GM18951 (cell line): ENCODE measurements at regions not wholly inside any gene's neighbourhood (a gene's known extent, or its start where the extent isn't known, plus 50 kb on each side); places are given as distances from the start of the nearest gene placed in this dataset.
"Not testable (repeated sequence)": the region's sequence is repeated elsewhere in the genome, so short reads cannot be mapped to it uniquely, and the experiment has no call there.

Source experiments
- POLR2A ChIP-seq: IDR thresholded peaks from 4 replicates; pipeline ENCODE4 v1.6.1; 2011; ENCODE audit warnings: mild to moderate bottlenecking; ENCODE audit not compliant: insufficient read length, insufficient read depth; ENCODE audit errors: extremely low read depth
- in situ Hi-C: fragments of 300-500 bp; cut with MboI; formaldehyde crosslinking; loops from one replicate; pipeline ENCODE4 v1.12.0; 2022; ENCODE audit warnings: low sequenced_read_pairs, mixed read lengths, inconsistent platforms; ENCODE audit not compliant: unreplicated experiment

DNA sequence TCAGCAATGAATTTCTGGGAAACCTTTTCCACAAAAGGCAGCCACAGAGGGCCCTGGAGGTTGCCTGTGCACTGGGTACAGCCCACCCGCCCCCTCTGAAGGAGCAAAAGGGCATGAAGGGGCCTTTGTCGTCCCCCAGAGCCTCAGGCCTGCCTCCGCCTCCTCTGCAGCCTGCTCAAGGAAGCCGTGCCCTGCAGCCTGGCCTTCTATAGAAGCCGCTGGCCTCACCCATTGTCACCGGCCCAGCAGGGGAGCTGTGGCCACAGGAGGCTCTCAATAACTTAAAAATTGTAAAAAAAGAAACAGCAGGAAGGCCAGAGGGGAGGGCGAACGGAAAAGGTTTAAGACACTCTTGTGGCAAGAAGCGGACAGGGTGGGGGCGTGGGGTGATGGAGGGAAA lies 213.3 kb downstream of the IRX2 start:
- in situ Hi-C loops = no loop called here
- no peak for TF ChIP-seq POLR2A

- no peak for TF ChIP-seq POLR2A
- in situ Hi-C loops = no loop called here
Observed at GRCh38 chr5:2537378-2538145, 213.9 kb downstream of the IRX2 start.

DNA sequence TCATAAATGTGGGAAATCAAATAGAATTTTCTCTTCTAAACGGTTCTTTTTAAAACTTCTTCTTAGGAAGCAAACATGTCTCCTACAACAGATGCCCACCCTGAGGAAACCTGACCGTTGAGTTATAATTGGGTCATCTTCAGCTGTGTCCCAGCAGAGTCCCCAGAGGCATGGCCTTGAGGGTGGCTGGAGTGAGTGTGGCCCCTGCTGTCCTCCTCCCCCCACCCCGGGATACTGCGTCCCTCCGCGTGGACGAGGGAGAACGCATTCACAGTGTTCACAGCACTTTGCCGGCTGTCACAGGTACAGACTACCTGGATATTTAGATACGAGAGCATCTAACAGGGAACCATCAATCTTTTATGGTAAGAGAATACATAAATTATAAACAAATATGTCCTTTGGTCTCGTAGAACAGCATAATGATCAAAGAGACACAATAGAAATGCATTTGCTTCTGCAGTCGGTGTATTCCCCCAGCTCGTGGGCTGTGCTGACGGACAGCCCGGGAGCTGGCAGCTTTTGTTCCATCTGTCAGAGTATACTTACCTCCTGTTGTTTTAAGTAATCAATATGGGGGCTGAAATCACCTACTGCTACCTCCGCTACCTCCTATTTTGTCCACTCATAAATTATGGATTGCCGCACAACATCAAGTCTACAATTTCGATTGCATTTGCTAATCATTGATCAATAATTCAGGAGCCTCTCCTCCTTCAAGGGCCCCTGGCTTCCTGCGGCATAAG lies 214.7 kb downstream of the IRX2 start:
- in situ Hi-C loops = no loop called here
- no peak for TF ChIP-seq POLR2A

DNA sequence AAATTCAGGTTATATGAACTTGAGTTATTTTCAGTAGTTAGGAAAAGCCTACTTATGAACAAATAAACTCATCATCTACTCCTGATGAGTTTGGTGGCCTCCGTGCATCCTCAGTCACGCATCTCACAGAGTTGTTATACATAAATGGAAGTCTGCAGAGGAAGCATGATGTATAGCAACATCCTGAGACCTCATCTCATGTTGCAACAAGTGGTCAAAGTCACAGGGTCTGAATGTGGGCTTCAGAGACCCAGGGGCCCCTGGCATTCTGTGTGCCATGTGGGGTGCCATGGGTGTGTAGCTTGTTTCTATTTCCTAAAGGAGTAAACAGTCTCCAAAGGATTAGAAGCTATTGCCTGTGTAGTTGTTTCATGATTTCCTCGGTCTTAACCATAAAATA lies 216.5 kb downstream of the IRX2 start:
- TF ChIP-seq POLR2A = no peak
- in situ Hi-C loops = no loop called here

DNA sequence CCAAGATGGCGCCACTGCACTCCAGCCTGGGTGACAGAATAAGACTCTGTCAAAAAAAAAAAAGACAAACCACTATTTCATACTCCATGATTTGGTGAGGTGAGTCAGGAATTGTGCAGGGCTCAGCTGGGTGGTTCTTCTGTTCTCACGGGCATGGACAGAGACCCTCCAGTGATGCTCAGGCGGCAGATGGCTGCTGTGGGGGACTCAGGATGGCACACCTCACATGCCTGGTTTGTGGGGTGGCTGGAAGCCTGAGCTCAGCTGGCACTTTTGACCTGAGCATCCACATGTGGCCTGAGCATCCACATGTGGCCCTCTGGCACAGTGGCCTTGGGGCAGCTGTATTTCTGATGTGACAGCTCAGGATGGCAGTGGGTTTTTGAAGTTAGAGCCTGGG lies 217.2 kb downstream of the IRX2 start:
- in situ Hi-C loops = no loop called here
- TF ChIP-seq POLR2A = no peak

DNA sequence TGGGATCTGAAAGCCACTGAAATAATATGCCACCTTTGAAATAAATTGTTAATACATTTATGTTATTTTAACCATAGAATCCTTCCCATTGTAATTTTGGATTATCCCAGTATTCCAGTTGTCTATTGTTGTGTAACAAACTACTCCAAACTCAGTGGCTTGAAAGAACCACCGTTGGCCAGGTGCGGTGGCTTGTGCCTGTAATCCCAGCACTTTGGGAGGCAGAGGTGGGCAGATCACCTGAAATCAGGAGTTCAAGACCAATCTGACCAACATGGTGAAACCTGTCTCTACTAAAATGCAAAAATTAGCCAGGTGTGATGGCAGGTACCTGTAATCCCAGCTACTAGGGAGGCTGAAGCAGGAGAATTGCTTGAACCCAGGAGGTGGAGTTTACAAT lies 217.6 kb downstream of the IRX2 start:
- in situ Hi-C loops = not testable (repeated sequence)

GRCh38 chr5:2532809-2533208 lies 218.7 kb downstream of the IRX2 start:
- TF ChIP-seq POLR2A = no peak
- in situ Hi-C loops = no loop called here

- in situ Hi-C loops = no loop called here
- TF ChIP-seq POLR2A = no peak
Observed at GRCh38 chr5:2531318-2531717, 220.2 kb downstream of the IRX2 start.

- TF ChIP-seq POLR2A = no peak
- in situ Hi-C loops = no loop called here
Observed at GRCh38 chr5:2530609-2531008, 220.9 kb downstream of the IRX2 start.

- in situ Hi-C loops = no loop called here
- TF ChIP-seq POLR2A = no peak
Observed at GRCh38 chr5:2529371-2530092, 221.9 kb downstream of the IRX2 start.

DNA sequence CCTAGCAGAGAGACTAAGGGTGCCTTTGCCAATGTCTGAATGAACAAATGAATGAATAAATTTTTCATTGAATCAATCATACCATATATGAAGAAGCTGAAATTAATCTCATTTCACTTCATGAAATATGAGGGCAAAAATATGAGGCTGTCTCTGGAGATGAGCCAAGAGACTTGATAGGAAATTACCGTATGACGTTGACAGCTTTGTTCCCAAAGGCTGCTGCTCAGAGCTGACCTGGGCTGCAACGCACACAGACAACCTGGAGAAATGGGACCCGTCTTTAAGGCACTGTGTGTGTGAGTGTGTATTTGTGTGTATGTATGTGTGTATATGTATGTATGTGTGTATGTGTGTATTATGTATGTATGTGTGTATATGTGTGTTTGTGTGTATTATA lies 226.1 kb downstream of the IRX2 start:
- no peak for TF ChIP-seq POLR2A
- in situ Hi-C loops = no loop called here

- no peak for TF ChIP-seq POLR2A
- in situ Hi-C loops = no loop called here
Observed at GRCh38 chr5:2524620-2525019, 226.9 kb downstream of the IRX2 start.

DNA sequence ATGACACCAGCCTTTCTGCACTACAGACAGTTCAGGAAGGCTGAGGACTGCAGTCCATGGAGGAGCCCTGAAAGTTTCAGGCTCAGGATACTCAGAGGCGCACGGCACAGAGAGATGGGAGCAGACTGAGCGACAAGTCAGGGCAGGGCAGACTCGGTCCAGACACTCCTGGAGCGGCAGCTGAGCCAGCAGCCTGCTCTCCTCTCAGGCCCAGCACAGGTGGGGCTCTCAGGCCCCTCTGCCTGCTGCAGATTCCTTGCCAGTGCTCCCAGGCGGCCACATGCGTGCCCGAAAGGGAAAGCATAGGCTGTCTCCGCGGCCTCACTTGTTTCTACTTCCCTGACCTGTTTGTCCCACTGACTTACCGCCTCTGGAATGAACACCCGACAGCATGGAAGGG lies 228.3 kb downstream of the IRX2 start:
- TF ChIP-seq POLR2A = no peak
- in situ Hi-C loops = no loop called here

- in situ Hi-C loops = no loop called here
- no peak for TF ChIP-seq POLR2A
Observed at GRCh38 chr5:2522372-2522771, 229.1 kb downstream of the IRX2 start.

DNA sequence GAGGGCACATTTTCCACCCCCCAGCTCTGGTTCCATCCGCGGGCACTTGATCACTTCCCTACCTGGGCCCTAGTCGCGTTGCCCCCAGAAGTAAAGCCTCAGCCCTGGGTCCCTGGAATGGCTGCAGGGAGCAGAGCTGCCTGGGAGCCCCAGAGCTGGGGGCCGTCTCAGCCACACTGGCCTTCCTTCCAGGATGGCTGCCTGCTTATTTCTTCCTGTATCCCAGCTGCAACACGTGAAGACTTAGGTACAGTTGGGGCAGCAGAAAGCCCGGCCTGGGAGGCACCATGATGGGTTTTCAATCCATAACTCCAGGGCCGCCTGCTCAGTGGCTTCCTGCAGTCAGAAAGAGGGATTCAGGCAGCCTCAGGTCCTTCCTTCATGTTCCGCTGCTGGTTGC lies 232.3 kb downstream of the IRX2 start:
- in situ Hi-C loops = no loop called here
- TF ChIP-seq POLR2A = no peak
